ENCODE measurements at regions not wholly inside any gene's neighbourhood (a gene's known extent, or its start where the extent isn't known, plus 50 kb on each side); places are given as distances from the start of the nearest gene placed in this dataset.

GRCh38 chr3:36317915-36318314 is 62.4 kb upstream of the STAC start:
- ATAC-seq = no peak

GRCh38 chr3:36318621-36319200 is 61.6 kb upstream of the STAC start:
- TF ChIP-seq RARB (CRISPR knock-in tag; IDR thresholded peaks at IDR 0.05) (no peak), CSDC2 (CRISPR knock-in tag; IDR thresholded peaks at IDR 0.05) (no peak), TCF4 (CRISPR knock-in tag; IDR thresholded peaks at IDR 0.05; ENCODE audit: borderline replicate concordance) (no peak)

More at GRCh38 chr3:36317915-36318314, 62.4 kb upstream of the STAC start:
- no peak for TF ChIP-seq GLIS3 (CRISPR knock-in tag; IDR thresholded peaks at IDR 0.05)
- no peak for TF ChIP-seq ZFP3 (CRISPR knock-in tag; IDR thresholded peaks at IDR 0.05)
- TF ChIP-seq ZNF565 (CRISPR knock-in tag; conservative IDR thresholded peaks at IDR 0.05; ENCODE audit: low read depth) = no peak
- no peak for TF ChIP-seq POU6F1 (CRISPR knock-in tag; IDR thresholded peaks at IDR 0.05; ENCODE audit: borderline replicate concordance, low read depth)
- no peak for TF ChIP-seq RARB (CRISPR knock-in tag; IDR thresholded peaks at IDR 0.05)
- no peak for TF ChIP-seq BACH2 (CRISPR knock-in tag; IDR thresholded peaks at IDR 0.05; ENCODE audit: borderline replicate concordance)
- no peak for TF ChIP-seq ZC3H10 (CRISPR knock-in tag; IDR thresholded peaks at IDR 0.05)
- no peak for TF ChIP-seq OSR1 (CRISPR knock-in tag; IDR thresholded peaks at IDR 0.05)
- no peak for TF ChIP-seq ARNTL (CRISPR knock-in tag; IDR thresholded peaks at IDR 0.05; ENCODE audit: borderline replicate concordance, low read depth)
- no peak for TF ChIP-seq ZFP30 (CRISPR knock-in tag; IDR thresholded peaks at IDR 0.05)
- TF ChIP-seq CREB5 (CRISPR knock-in tag; IDR thresholded peaks at IDR 0.05; ENCODE audit: low read depth) = no peak
- no peak for TF ChIP-seq CSDC2 (CRISPR knock-in tag; IDR thresholded peaks at IDR 0.05)
- no peak for TF ChIP-seq ZNF70 (CRISPR knock-in tag; IDR thresholded peaks at IDR 0.05)
- TF ChIP-seq ISL1 (CRISPR knock-in tag; IDR thresholded peaks at IDR 0.05) = no peak

GRCh38 chr3:36319680-36320079 is 60.6 kb upstream of the STAC start:
- ATAC-seq = no peak
- no peak for TF ChIP-seq POU6F1 (CRISPR knock-in tag; IDR thresholded peaks at IDR 0.05; ENCODE audit: borderline replicate concordance, low read depth)
- no peak for TF ChIP-seq BACH2 (CRISPR knock-in tag; IDR thresholded peaks at IDR 0.05; ENCODE audit: borderline replicate concordance)
- no peak for TF ChIP-seq SNAI2 (CRISPR knock-in tag; IDR thresholded peaks at IDR 0.05)
- TF ChIP-seq TOX (CRISPR knock-in tag; IDR thresholded peaks at IDR 0.05; ENCODE audit: borderline replicate concordance) = no peak
- no peak for TF ChIP-seq TCF4 (CRISPR knock-in tag; IDR thresholded peaks at IDR 0.05; ENCODE audit: borderline replicate concordance)
- no peak for TF ChIP-seq TSHZ2 (CRISPR knock-in tag; IDR thresholded peaks at IDR 0.05)
- no peak for TF ChIP-seq PATZ1 (CRISPR knock-in tag; IDR thresholded peaks at IDR 0.05; ENCODE audit: borderline replicate concordance)
- TF ChIP-seq GLIS3 (CRISPR knock-in tag; IDR thresholded peaks at IDR 0.05) = no peak

More at GRCh38 chr3:36318621-36319200, 61.6 kb upstream of the STAC start:
- no peak for ATAC-seq
